A673 (cell line): ENCODE measurements at regions not wholly inside any gene's neighbourhood (a gene's known extent, or its start where the extent isn't known, plus 50 kb on each side); places are given as distances from the start of the nearest gene placed in this dataset.
A peak's percentile ranks its signal among the peaks of the same experiment; 100 is the strongest.

Source experiments
- BruUV-seq: library from RNA; stranded (reverse); fragments of 400-500 nt; replicated peaks from 2 replicates; lab custom pipeline; 2021; lab: Mats Ljungman, UMichigan
- CTCF ChIA-PET: fragments of 300-600 bp; sonication (Branson Sonifier 250); formaldehyde crosslinking; loops from one replicate; lab custom pipeline; 2022; ENCODE audit warnings: antibody characterized with exemption; lab: Charles Lee
- POLR2A ChIA-PET: fragments of 300-600 bp; sonication (Branson Sonifier 250); formaldehyde crosslinking; loops from one replicate; lab custom pipeline; 2022; ENCODE audit warnings: antibody characterized with exemption; ENCODE audit not compliant: low non-redundant PET; lab: Charles Lee
- DNase-seq: peaks from one replicate; pipeline ENCODE4 v3.0.0-alpha.2; 2015; ENCODE audit warnings: low spot score
- H3K27ac ChIP-seq: fragments of 200-600 bp; sonication (generic); 2 replicates; pipeline ENCODE4 v1.5.1; 2016; ENCODE audit warnings: mixed run types, low read depth, mild to moderate bottlenecking, mixed read lengths, antibody characterized with exemption, low read length; ENCODE audit not compliant: poor library complexity, severe bottlenecking
- H3K27me3 ChIP-seq: fragments of 200-600 bp; sonication (generic); replicated peaks from 2 replicates; pipeline ENCODE4 v1.6.1; 2017; ENCODE audit warnings: mixed run types, low read depth, mild to moderate bottlenecking, mixed read lengths, antibody characterized with exemption, low read length; ENCODE audit not compliant: insufficient read depth, poor library complexity
- H3K36me3 ChIP-seq: fragments of 200-600 bp; sonication (generic); 2 replicates; pipeline ENCODE4 v1.6.1; 2016; ENCODE audit warnings: mixed run types, mild to moderate bottlenecking, mixed read lengths, antibody characterized with exemption, low read length; ENCODE audit not compliant: insufficient read depth, poor library complexity, severe bottlenecking
- H3K4me1 ChIP-seq: fragments of 200-600 bp; sonication (generic); 2 replicates; pipeline ENCODE4 v1.6.1; 2017; ENCODE audit warnings: mixed run types, mild to moderate bottlenecking, mixed read lengths, antibody characterized with exemption, low read length; ENCODE audit not compliant: insufficient read depth, poor library complexity, severe bottlenecking
- H3K4me3 ChIP-seq: fragments of 200-600 bp; sonication (generic); 2 replicates; pipeline ENCODE4 v1.5.1; 2016; ENCODE audit warnings: low read depth, mixed run types, mild to moderate bottlenecking, mixed read lengths, low read length; ENCODE audit not compliant: poor library complexity, severe bottlenecking
- H3K9me3 ChIP-seq: fragments of 200-600 bp; sonication (generic); 2 replicates; pipeline ENCODE4 v1.6.1; 2016; ENCODE audit warnings: mixed run types, low read depth, mild to moderate bottlenecking, mixed read lengths, antibody characterized with exemption, low read length; ENCODE audit not compliant: poor library complexity, severe bottlenecking
- EZH2 ChIP-seq: fragments of 200-600 bp; sonication (generic); IDR thresholded peaks from 2 replicates; pipeline ENCODE4 v1.6.1; 2017; ENCODE audit warnings: borderline replicate concordance, low read depth, mild to moderate bottlenecking, mixed read lengths, antibody characterized with exemption, low read length; ENCODE audit not compliant: poor library complexity, severe bottlenecking
- intact Hi-C: fragments of 100-400 bp; cut with micrococcal nuclease; formaldehyde crosslinking; loops from one replicate; pipeline ENCODE4 v1.10.0; 2022; ENCODE audit not compliant: unreplicated experiment
- TF ChIP-seq, protein P1 (sequence below): fragments of 300-800, 200-600 bp; sonication (generic); conservative IDR thresholded peaks from 2 replicates; pipeline ENCODE4 v1.5.1; 2017; ENCODE audit warnings: low read depth, mild to moderate bottlenecking, antibody characterized with exemption, low read length, moderate library complexity, mixed read lengths

DNA sequence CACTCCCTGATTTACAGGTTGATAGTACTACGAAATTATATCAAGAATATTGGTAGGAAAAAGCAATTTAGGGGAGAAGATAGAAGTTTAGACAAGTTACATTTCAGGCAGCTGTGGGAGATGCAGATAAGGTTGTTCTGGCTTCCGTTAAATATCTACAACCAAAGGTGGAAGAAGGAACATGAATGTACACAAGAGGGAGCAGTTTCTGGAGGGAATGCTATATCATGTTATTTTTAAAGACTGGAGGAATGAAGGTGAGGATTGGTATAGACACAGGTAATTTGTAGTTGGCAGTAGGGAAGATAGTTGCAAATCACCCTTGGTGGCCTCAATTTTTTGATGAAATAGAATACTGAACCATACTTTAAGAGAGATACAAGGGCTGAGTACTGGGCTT lies 187.3 kb upstream of the NMUR2 start:
- Histone ChIP-seq H3K9me3 (no peaks in the 10 kb centered on the region), H3K4me1 (no peaks in the 10 kb centered on the region), H3K4me3 (no peak overlapping the region), H3K36me3 (no peaks in the 10 kb centered on the region), H3K27me3 (no peaks in the 10 kb centered on the region), H3K27ac (no peak overlapping the region)
- TF ChIP-seq, protein P1, sequence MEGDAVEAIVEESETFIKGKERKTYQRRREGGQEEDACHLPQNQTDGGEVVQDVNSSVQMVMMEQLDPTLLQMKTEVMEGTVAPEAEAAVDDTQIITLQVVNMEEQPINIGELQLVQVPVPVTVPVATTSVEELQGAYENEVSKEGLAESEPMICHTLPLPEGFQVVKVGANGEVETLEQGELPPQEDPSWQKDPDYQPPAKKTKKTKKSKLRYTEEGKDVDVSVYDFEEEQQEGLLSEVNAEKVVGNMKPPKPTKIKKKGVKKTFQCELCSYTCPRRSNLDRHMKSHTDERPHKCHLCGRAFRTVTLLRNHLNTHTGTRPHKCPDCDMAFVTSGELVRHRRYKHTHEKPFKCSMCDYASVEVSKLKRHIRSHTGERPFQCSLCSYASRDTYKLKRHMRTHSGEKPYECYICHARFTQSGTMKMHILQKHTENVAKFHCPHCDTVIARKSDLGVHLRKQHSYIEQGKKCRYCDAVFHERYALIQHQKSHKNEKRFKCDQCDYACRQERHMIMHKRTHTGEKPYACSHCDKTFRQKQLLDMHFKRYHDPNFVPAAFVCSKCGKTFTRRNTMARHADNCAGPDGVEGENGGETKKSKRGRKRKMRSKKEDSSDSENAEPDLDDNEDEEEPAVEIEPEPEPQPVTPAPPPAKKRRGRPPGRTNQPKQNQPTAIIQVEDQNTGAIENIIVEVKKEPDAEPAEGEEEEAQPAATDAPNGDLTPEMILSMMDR, result no peak
- TF ChIP-seq EZH2, result no peak
- no peak for DNase-seq
- CTCF ChIA-PET, result no interaction called here
- intact Hi-C loops, result no loop called here
- no TSS peak for BruUV-seq
- POLR2A ChIA-PET, result no interaction called here

DNA sequence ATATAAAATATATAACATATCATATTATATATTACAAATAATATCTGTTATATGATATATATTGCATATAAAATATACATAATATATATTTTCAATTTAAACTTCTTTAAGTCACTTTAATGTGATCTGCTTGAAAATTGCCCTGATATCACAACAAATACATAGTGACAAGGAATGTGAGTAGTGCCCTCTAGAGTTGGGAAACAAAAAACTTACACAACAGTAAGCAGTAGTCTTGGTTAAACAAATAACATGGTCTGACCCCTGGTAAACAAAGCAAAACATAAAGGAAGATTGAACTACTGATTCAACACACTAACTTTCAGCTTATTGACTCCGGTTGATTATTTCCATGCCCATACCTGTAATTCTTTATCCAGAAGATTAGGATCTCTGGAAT lies 188.3 kb upstream of the NMUR2 start:
- CTCF ChIA-PET, result no interaction called here
- POLR2A ChIA-PET, result no interaction called here
- Histone ChIP-seq H3K27me3 (no peaks in the 10 kb centered on the region), H3K4me3 (no peak overlapping the region), H3K36me3 (no peaks in the 10 kb centered on the region), H3K27ac (no peak overlapping the region), H3K9me3 (no peaks in the 10 kb centered on the region), H3K4me1 (no peaks in the 10 kb centered on the region)
- DNase-seq, result peak; percentile 5
- BruUV-seq, result no TSS peak
- no peak for TF ChIP-seq EZH2
- TF ChIP-seq, protein P1, result peak; percentile 38; the same call in 1 of the 2 replicates
- intact Hi-C loops, result no loop called here

DNA sequence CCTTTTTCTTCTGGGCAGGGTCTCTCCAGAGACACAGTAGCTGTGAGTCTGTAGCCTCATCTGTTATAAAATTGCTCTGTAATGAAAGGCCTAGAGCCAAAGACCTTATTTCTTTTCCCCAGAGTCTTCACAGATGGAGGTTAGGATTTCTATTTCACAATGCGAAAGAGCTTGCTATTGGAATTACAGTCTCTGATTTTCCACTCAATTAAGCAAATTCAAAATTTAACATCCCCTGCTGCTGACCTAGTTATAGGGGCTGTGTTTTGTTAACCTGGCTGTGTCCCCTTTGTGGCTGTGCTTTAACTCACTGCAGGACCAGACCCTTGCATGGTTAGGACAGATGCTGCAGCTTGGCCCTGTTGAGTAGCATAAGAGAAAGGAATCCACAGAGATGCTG lies 190.3 kb upstream of the NMUR2 start:
- Histone ChIP-seq H3K4me3 (no peak overlapping the region), H3K27ac (no peak overlapping the region), H3K36me3 (no peaks in the 10 kb centered on the region), H3K4me1 (no peaks in the 10 kb centered on the region), H3K27me3 (no peaks in the 10 kb centered on the region), H3K9me3 (no peaks in the 10 kb centered on the region)
- no peak for TF ChIP-seq EZH2
- TF ChIP-seq, protein P1, result no peak
- intact Hi-C loops, result no loop called here
- DNase-seq, result no peak
- POLR2A ChIA-PET, result no interaction called here
- no TSS peak for BruUV-seq
- CTCF ChIA-PET, result no interaction called here
